ENCODE measurements at regions not wholly inside any gene's neighbourhood (a gene's known extent, or its start where the extent isn't known, plus 50 kb on each side); places are given as distances from the start of the nearest gene placed in this dataset.
A peak's percentile ranks its signal among the peaks of the same experiment; 100 is the strongest.
"Not testable (repeated sequence)": the region's sequence is repeated elsewhere in the genome, so short reads cannot be mapped to it uniquely, and the experiment has no call there.

- no peak overlapping the region for H3K4me3 ChIP-seq (ENCODE audit: low read depth, low read length)
- no peak for DNase-seq (ENCODE audit: low read depth)
Observed at GRCh38 chr3:11739706-11740105, 96.0 kb upstream of the VGLL4 start.

DNA sequence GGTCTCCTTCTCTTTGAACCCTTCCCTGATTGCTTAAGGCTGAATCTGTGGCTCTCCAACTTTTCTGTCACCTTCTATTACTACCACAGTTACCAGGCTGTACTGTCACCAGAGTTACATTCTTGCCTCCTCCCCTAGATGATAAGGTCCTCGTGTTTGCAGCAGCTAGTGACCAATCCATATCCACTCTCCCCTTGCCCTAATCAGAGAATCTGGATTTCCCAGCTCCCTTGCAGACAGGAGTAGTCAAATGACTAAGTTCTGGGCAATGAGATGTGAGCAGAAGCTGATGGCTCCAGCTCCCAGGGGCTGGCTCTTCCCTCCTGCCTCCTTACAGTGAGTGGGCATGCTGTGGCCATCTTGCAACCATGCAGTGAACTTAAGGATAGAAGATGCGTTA lies 95.4 kb upstream of the VGLL4 start:
- no peak overlapping the region for H3K4me3 ChIP-seq (ENCODE audit: low read depth, low read length)
- DNase-seq (ENCODE audit: low read depth) = no peak

- H3K4me3 ChIP-seq (ENCODE audit: low read depth, low read length) = no peak overlapping the region
- no peak for DNase-seq (ENCODE audit: low read depth)
Observed at GRCh38 chr3:11737742-11738141, 94.0 kb upstream of the VGLL4 start.

DNA sequence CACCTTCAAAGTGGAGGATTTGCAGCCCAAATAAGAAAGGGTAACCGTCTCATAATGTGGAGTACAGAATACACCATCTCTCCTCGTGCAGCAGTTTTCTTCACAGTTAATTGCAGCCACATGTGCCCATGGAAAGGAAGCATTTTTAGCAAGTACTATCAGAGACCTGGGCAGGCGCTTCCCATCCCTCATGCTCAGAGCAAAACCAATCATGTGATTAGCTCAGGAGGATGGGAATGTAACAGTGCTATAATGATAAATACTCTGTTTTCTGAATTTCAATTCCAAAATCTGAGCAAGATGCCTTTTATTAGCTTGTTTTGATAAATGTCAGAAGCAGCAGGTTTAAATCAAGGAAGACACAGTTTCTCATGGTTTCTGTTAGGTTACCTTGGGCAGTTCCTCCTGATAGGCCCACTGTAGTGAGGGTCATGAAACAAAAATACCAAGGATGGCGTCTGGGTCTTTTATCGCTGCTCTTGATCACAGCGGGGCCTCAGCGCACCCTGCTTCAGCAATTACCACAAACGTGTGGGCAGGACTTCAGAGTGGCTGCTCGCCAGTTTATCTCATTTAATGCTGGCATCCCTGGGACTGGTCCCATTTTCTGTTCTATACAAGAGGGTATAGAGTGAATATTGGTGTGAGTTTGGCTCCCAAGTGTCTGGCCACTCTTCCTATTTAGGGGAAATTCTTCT lies 92.6 kb upstream of the VGLL4 start:
- DNase-seq (ENCODE audit: low read depth) = no peak

GRCh38 chr3:11735638-11736037 lies 91.9 kb upstream of the VGLL4 start:
- no peak overlapping the region for H3K4me3 ChIP-seq (ENCODE audit: low read depth, low read length)
- DNase-seq (ENCODE audit: low read depth) = no peak

More for the DNA sequence above, 92.6 kb upstream of the VGLL4 start:
- no peak overlapping the region for H3K4me3 ChIP-seq (ENCODE audit: low read depth, low read length)

DNA sequence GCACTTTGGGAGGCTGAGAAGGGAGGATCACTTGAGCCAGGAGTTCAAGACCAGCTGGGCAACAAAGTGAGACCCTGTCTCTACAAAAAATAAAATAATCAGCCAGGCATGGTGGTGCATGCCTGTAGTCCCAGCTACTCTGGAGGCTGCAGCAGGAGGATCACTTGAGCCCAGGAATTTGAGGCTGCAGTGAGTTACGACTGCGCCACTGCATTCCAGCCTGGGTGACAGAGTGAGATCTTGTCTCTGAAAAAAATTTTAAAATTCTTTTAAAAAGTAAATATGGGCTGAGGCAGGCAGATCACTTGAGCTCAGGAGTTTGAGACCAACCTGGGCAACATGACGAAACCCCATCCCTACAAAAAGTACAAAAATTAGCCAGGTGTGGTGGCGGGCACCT lies 91.4 kb upstream of the VGLL4 start:
- not testable (repeated sequence) for H3K4me3 ChIP-seq (ENCODE audit: low read depth, low read length); DNase-seq (ENCODE audit: low read depth)

- DNase-seq (ENCODE audit: low read depth) = no peak
- no peak overlapping the region for H3K4me3 ChIP-seq (ENCODE audit: low read depth, low read length)
Observed at GRCh38 chr3:11733914-11734313, 90.2 kb upstream of the VGLL4 start.

- H3K4me3 ChIP-seq (ENCODE audit: low read depth, low read length) = no peak overlapping the region
- DNase-seq (ENCODE audit: low read depth) = no peak
Observed at GRCh38 chr3:11727207-11727606, 83.5 kb upstream of the VGLL4 start.

DNA sequence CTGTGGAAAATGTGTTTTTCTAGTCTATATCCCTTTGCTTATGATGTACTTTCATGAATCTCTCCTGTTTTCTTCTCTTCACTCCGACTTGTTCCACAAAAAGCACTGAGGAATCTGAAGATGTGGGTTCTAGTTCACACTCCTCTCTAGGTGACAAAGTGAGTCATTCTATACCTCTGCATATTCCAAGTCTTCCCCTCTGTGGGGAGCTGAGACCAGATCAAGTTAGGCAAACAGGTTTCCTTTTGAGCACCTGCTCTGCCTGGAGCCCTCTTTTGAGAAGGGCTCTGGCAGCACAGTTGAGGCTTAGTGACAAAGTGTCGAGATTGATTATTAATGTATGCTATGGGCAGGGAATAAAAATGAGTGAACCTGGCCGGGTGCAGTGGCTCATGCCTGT lies 82.4 kb upstream of the VGLL4 start:
- no peak overlapping the region for H3K4me3 ChIP-seq (ENCODE audit: low read depth, low read length)
- DNase-seq (ENCODE audit: low read depth) = no peak

GRCh38 chr3:11725340-11725641 lies 81.6 kb upstream of the VGLL4 start:
- DNase-seq (ENCODE audit: low read depth); H3K4me3 ChIP-seq (ENCODE audit: low read depth, low read length): not testable (repeated sequence)

- no peak overlapping the region for H3K4me3 ChIP-seq (ENCODE audit: low read depth, low read length)
Observed at GRCh38 chr3:11724615-11725339, 81.1 kb upstream of the VGLL4 start.

GRCh38 chr3:11721479-11721878 lies 77.8 kb upstream of the VGLL4 start:
- no peak overlapping the region for H3K4me3 ChIP-seq (ENCODE audit: low read depth, low read length)
- DNase-seq (ENCODE audit: low read depth) = no peak

More at GRCh38 chr3:11724615-11725339, 81.1 kb upstream of the VGLL4 start:
- DNase-seq (ENCODE audit: low read depth) = no peak

GRCh38 chr3:11720917-11721411 lies 77.2 kb upstream of the VGLL4 start:
- DNase-seq (ENCODE audit: low read depth) = no peak

DNA sequence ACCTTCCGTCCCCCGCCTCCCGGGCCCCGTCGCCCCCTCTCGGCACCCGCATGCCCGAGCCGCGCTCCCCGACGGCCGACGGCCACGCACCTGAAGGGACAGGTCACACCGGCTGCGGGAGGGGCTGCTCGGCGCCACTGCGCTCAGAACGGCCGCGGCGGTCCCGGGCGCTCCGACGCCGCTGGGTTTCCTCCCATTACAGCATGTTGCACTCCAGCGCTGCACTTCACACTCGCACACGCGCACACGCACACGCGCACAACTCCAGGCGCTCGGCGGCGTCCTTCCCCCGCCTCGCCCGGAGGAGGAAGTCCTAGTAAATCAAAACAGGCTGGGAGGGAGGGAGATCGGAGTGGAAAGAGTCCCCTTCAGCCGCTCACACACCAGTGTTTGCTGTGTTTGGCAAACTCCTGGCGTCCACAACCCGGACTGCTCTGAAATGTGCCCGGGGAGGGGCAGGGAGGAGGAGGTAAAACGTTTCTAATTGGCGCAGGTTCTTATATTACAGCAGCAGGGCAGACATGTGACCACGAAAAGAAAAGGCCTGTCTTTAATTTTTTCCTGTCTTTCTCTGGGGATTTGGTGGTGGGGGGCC lies 76.7 kb upstream of the VGLL4 start:
- H3K4me3 ChIP-seq (ENCODE audit: low read depth, low read length) = peak overlapping the region; percentile 74
- no peak for DNase-seq (ENCODE audit: low read depth)

More at GRCh38 chr3:11720917-11721411, 77.2 kb upstream of the VGLL4 start:
- H3K4me3 ChIP-seq (ENCODE audit: low read depth, low read length) = peak overlapping the region; percentile 74

GRCh38 chr3:11719406-11720303 lies 75.9 kb upstream of the VGLL4 start:
- H3K4me3 ChIP-seq (ENCODE audit: low read depth, low read length) = peak overlapping the region; percentile 74
- no peak for DNase-seq (ENCODE audit: low read depth)

DNA sequence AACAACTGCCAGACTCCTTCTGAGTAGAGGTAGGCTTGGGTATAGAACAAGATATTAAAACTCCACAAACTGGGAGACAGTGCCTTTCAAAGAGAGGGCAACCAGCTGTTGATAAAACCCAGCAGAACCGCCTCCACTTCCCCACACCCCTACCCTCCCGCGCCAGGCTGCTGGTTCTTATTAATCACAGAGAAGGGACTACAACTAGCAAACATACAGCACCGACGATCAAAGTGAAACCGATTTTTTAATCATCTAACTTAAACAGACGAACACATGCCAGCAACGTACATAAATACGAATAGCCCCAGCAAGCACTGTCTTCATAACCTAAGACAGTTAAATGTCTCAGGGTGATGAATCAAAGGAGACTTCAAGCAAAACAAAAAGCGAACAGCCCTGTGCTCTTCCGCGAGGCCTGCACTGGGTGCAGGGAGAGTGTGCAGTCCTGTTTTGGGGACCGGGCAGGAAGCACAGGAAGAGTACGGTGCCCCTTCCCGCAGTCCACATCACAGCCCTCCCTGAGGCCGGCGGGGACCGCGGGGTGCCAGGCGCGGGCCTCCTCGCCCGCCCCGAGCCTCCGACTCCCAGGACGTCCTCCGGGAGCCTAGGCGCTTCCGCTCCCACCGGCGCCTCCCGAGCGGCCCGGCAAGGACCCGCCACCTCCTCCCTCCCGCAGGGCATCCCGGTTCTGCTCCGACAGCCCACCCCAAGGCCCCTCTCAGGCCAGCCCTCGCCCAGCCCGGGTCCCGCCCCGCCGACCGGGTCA lies 75.1 kb upstream of the VGLL4 start:
- H3K4me3 ChIP-seq (ENCODE audit: low read depth, low read length) = peak overlapping the region; percentile 74

DNA sequence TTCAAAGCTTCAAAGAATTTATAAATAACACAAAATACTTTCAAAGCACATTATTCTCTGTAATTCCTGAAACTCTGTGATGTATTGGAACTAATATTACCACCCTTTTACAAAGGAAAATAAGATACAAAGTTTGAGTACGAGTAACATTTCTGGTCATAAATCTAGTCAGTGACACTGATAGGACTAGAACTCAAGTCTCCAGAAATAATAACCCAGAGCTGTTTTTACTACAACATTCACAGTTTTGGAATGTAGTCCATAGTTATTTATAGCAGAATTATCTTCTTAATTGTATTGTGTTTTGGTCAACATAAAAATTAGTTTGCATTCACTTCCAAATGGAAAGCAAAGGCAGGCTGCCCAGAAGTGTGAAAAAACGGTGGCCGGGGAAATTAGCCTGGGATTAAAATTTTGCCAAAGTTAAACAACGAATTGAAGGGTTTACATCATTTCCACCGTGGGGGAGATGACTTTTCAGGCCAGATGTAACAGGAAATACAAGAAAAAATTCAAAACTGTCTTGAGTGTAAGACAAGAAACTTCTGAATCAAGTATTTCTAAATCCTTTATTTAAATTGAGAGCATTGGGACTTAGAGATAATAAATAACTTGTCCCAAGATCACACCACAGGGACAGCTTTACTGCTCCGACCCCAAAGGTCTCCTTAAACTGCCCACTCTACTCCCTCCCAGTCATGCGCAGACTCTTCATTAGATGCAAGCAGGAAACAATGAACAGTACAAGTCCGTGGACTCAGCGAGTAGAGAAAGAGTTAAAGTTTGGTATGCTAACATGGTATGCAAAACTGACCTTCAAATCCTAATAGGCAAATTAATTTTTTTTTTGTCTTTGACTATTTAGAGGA lies 74.3 kb upstream of the VGLL4 start:
- DNase-seq (ENCODE audit: low read depth) = no peak
- peak overlapping the region; percentile 74 for H3K4me3 ChIP-seq (ENCODE audit: low read depth, low read length)

More for the DNA sequence above, 75.1 kb upstream of the VGLL4 start:
- no peak for DNase-seq (ENCODE audit: low read depth)

- H3K4me3 ChIP-seq (ENCODE audit: low read depth, low read length) = no peak overlapping the region
- DNase-seq (ENCODE audit: low read depth) = no peak
Observed at GRCh38 chr3:11717301-11717700, 73.6 kb upstream of the VGLL4 start.
